ENCODE measurements at regions not wholly inside any gene's neighbourhood (a gene's known extent, or its start where the extent isn't known, plus 50 kb on each side); places are given as distances from the start of the nearest gene placed in this dataset.
"Not testable (repeated sequence)": the region's sequence is repeated elsewhere in the genome, so short reads cannot be mapped to it uniquely, and the experiment has no call there.

DNA sequence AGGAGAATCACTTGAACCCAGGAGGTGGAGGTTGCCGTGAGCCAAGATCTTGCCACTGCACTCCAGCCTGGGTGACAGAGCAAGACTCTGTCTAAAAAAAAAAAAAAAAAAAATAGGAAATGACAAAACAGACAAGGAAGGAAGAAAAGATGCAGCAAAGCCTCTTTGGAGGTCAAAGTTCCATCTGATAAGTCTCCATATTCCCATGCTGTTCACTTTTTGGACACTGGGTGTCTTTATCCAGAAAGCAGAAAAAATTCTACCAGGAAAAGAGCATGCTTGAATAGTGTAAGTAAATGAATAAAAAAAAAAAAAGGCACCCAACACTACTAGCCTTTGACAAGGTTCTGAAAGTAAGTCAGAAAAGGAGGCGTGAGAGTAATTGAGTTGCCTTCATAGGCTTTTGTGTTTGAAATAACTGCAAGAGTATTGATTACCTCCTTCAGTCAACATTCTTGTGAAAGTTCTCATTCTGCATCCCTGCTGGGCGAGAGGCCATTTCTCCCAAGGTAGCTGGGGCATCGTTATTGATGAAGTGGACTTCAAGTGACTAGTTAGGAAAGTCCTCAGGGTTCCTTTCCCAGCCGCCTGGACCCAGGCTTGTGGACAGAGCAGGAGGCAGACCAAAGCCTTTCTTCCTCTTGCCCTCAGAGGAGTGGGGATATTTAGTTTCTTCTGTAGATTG is 133.3 kb upstream of the KIF5B start:
- DNase-seq (peak in 2 of 6 donors; percentile 47 to 53), ATAC-seq (peak; percentile 75 to 89 (median 88)), FAIRE-seq (peak; percentile 32)
- TF ChIP-seq, protein P1, sequence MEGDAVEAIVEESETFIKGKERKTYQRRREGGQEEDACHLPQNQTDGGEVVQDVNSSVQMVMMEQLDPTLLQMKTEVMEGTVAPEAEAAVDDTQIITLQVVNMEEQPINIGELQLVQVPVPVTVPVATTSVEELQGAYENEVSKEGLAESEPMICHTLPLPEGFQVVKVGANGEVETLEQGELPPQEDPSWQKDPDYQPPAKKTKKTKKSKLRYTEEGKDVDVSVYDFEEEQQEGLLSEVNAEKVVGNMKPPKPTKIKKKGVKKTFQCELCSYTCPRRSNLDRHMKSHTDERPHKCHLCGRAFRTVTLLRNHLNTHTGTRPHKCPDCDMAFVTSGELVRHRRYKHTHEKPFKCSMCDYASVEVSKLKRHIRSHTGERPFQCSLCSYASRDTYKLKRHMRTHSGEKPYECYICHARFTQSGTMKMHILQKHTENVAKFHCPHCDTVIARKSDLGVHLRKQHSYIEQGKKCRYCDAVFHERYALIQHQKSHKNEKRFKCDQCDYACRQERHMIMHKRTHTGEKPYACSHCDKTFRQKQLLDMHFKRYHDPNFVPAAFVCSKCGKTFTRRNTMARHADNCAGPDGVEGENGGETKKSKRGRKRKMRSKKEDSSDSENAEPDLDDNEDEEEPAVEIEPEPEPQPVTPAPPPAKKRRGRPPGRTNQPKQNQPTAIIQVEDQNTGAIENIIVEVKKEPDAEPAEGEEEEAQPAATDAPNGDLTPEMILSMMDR (IDR thresholded peaks at IDR 0.05), result peak; percentile 12 to 32 (median 13)
- Histone ChIP-seq H3K36me3 (no peaks in the 10 kb centered on the region), H3K27me3 (no peaks in the 10 kb centered on the region), H3K4me1 (peaks cover 5 to 18% (median 13%) of the 10 kb centered on the region in 3 donors), H3K9me3 (no peaks in the 10 kb centered on the region), H3K27ac (peak overlapping the region in 2 of 4 donors; percentile 34 to 41), H3K4me3 (no peak overlapping the region)
- WGBS, 2 donors, result 22 to 27% methylated on average over 5 of the region's 5 CpGs
- intact Hi-C loops (cut with DNase I), result no loop called here

DNA sequence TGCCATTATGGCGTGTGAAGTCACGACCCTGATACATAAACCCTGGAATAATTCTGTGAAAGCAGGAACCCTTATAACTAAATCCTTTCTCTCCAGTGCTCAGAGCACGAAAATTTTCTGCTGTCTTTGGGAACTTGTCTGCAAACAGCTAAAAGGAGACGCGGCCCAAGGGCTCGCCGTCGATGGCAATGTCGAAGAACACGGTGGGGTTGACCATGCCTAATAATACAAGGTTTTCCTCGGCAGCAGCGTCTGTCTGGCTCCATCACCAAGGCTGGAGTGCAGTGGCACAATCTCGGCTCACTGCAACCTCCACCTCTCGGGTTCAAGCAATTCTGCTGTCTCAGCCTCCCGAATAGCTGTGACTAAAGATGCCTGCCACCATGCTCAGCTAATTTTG is 132.4 kb upstream of the KIF5B start:
- H3K9me3 ChIP-seq; H3K27me3 ChIP-seq; H3K4me3 ChIP-seq; ATAC-seq; intact Hi-C loops (cut with DNase I); H3K36me3 ChIP-seq; DNase-seq; FAIRE-seq: not testable (repeated sequence)
- Histone ChIP-seq H3K27ac (peak overlapping the region in 2 of 4 donors; percentile 34 to 41), H3K4me1 (peaks cover 5 to 18% (median 13%) of the 10 kb centered on the region in 3 donors)
- 95 to 97% methylated on average over 15 of the region's 15 CpGs for WGBS, 2 donors

DNA sequence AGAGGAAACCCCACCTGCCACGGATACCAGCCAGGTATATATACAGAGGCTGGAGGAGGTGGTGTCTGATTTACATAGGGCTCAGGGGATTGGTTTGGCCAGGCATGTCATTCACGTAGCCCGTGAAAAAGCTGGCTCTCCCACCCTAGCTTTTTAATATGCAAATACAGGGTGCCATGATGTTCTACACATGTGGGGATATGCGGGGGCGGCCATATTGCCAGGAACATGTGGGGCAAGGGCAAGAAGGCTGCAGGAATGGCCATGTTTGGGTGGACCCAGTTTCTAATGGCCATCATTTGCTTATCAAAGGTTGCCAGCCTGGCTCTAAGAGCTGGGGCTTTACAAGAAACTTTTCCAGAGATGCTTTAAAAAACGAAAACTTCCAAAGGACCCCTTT is 131.5 kb upstream of the KIF5B start:
- FAIRE-seq, result no peak

DNA sequence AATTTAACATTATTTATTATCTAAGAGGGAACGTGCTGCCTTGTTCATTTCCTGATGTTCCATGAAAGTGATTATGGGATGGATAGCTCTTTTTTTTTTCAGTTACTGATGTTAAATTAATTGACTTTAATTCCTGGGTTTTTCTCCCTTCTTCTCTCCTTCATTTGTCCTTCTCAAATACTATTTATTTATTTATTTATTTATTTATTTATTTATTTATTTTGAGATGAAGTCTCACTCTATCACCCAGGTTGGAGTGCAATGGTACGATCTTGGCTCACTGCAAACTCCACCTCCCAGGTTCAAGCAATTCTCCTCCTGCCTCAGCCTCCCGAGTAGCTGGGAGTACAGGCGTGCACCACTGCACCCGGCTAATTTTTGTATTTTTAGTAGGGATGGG is 127.4 kb upstream of the KIF5B start:
- WGBS, 2 donors, result 80 to 94% methylated on average over 5 of the region's 5 CpGs
- H3K4me3 ChIP-seq; H3K9me3 ChIP-seq; H3K27ac ChIP-seq; H3K36me3 ChIP-seq; H3K27me3 ChIP-seq; FAIRE-seq; intact Hi-C loops (cut with DNase I); ATAC-seq; H3K4me1 ChIP-seq; DNase-seq: not testable (repeated sequence)

More for the DNA sequence above, 131.5 kb upstream of the KIF5B start:
- ATAC-seq, result no peak
- no peaks in the 10 kb centered on the region for H3K36me3 ChIP-seq
- H3K4me3 ChIP-seq, result no peak overlapping the region
- H3K9me3 ChIP-seq, result no peaks in the 10 kb centered on the region
- H3K27me3 ChIP-seq, result no peaks in the 10 kb centered on the region
- TF ChIP-seq, protein P1 (IDR thresholded peaks at IDR 0.05), result no peak
- no peak for DNase-seq
- intact Hi-C loops (cut with DNase I), result no loop called here
- H3K27ac ChIP-seq, result no peak overlapping the region
- H3K4me1 ChIP-seq, result peaks cover 5 to 18% (median 13%) of the 10 kb centered on the region in 3 donors
- WGBS, 2 donors, result 90 to 97% methylated on average over 6 of the region's 6 CpGs

GRCh38 chr10:32182476-32182875 is 126.3 kb upstream of the KIF5B start:
- Histone ChIP-seq H3K9me3 (no peaks in the 10 kb centered on the region), H3K4me1 (no peaks in the 10 kb centered on the region), H3K36me3 (no peaks in the 10 kb centered on the region), H3K27me3 (no peaks in the 10 kb centered on the region), H3K4me3 (no peak overlapping the region), H3K27ac (no peak overlapping the region)
- ATAC-seq (no peak), DNase-seq (no peak), FAIRE-seq (no peak)
- intact Hi-C loops (cut with DNase I), result no loop called here
- TF ChIP-seq, protein P1 (IDR thresholded peaks at IDR 0.05), result no peak
- 85 to 90% methylated on average over 11 of the region's 11 CpGs for WGBS, 2 donors

Data from pancreas (tissue), 10 donors.